GM23248 (cell line): ENCODE measurements at regions not wholly inside any gene's neighbourhood (a gene's known extent, or its start where the extent isn't known, plus 50 kb on each side); places are given as distances from the start of the nearest gene placed in this dataset.

ENCODE experiments used
- DNase-seq: peaks from one replicate; pipeline ENCODE4 v3.0.0-alpha.2; 2015
- H2AFZ ChIP-seq: fragments of 200-600 bp; sonication (generic); 2 replicates; pipeline ENCODE4 v1.6.1; 2016; ENCODE audit warnings: antibody characterized with exemption
- H3F3A ChIP-seq: fragments of 200-600 bp; sonication (generic); 2 replicates; pipeline ENCODE4 v1.6.1; 2016; ENCODE audit warnings: mild to moderate bottlenecking, antibody characterized with exemption, mixed run types; ENCODE audit not compliant: insufficient read depth
- H3K27ac ChIP-seq: fragments of 200-600 bp; sonication (generic); 2 replicates; pipeline ENCODE4 v1.5.1; 2016; ENCODE audit warnings: mild to moderate bottlenecking
- H3K27me3 ChIP-seq: fragments of 200-600 bp; sonication (generic); replicated peaks from 2 replicates; pipeline ENCODE4 v1.6.1; 2016; ENCODE audit warnings: mild to moderate bottlenecking; ENCODE audit not compliant: insufficient read depth
- H3K36me3 ChIP-seq: fragments of 200-600 bp; sonication (generic); 2 replicates; pipeline ENCODE4 v1.6.1; 2016; ENCODE audit warnings: low read depth, mild to moderate bottlenecking
- H3K4me1 ChIP-seq: fragments of 200-600 bp; sonication (generic); 2 replicates; pipeline ENCODE4 v1.6.1; 2016; ENCODE audit warnings: mild to moderate bottlenecking; ENCODE audit not compliant: insufficient read depth
- H3K4me2 ChIP-seq: fragments of 200-600 bp; sonication (generic); one replicate; pipeline ENCODE4 v1.6.1; 2016; ENCODE audit warnings: mild to moderate bottlenecking; ENCODE audit not compliant: unreplicated experiment
- H3K4me3 ChIP-seq: fragments of 200-600 bp; sonication (generic); 2 replicates; pipeline ENCODE4 v1.5.1; 2016; ENCODE audit warnings: mild to moderate bottlenecking
- H3K79me2 ChIP-seq: fragments of 200-600 bp; sonication (generic); 2 replicates; pipeline ENCODE4 v1.6.1; 2016; ENCODE audit warnings: mild to moderate bottlenecking; ENCODE audit not compliant: insufficient read depth
- H3K9ac ChIP-seq: fragments of 200-600 bp; sonication (generic); 2 replicates; pipeline ENCODE4 v1.6.1; 2016; ENCODE audit warnings: mild to moderate bottlenecking
- H3K9me2 ChIP-seq: fragments of 200-600 bp; sonication (generic); 2 replicates; pipeline ENCODE4 v1.6.1; 2016; ENCODE audit warnings: mixed run types, mild to moderate bottlenecking, moderate library complexity; ENCODE audit not compliant: insufficient read depth
- H3K9me3 ChIP-seq: fragments of 200-600 bp; sonication (generic); one replicate; pipeline ENCODE4 v1.6.1; 2017; ENCODE audit warnings: low read depth
- H4K20me1 ChIP-seq: fragments of 200-600 bp; sonication (generic); 2 replicates; pipeline ENCODE4 v1.6.0; 2016; ENCODE audit not compliant: insufficient read depth
- EZH2 ChIP-seq: fragments of 200-600 bp; sonication (generic); IDR thresholded peaks from 2 replicates; pipeline ENCODE4 v1.6.1; 2018; ENCODE audit warnings: antibody characterized with exemption, mild to moderate bottlenecking; ENCODE audit not compliant: insufficient read depth, poor library complexity, severe bottlenecking
- EZH2phosphoT487 ChIP-seq: fragments of 200-600 bp; sonication (generic); IDR thresholded peaks from 2 replicates; pipeline ENCODE4 v1.6.1; 2018; ENCODE audit warnings: antibody characterized with exemption, moderate library complexity, mild to moderate bottlenecking, low read depth; ENCODE audit not compliant: insufficient read depth
- WGBS, 2 experiments: methylation state at CpG; one replicate each; pipeline ENCODE4 v1.1.6; 2015 to 2017; ENCODE audit warnings: low lambda C conversion rate in 2 of 2, low coverage in 1 of 2; ENCODE audit errors: missing lambda C conversion rate in 2 of 2; 5-methylcytosine and 5-hydroxymethylcytosine counted together
- in situ Hi-C: fragments of 300-500 bp; cut with MboI; formaldehyde crosslinking; loops from 2 replicates; pipeline ENCODE4 v1.15.0; 2020

DNA sequence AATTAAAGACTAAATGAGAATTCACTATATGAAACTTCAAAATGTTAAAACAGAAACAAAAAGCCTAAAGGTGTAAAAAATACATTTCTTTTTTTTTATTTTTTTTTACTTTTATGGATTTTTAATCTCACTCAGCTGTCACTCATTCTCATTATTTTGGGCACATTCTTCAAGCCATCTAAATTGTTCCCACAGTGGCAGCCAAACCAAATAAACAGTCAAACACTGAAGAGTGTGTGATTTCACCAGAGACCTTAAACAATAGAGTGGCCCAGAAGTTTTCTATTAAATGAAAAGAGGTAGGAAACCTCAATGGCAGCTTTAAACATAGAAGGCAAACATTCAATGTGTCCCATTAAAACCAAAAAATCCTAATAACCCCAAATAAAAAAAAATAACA, 616.1 kb downstream of the OTOL1 start:
- Histone ChIP-seq H3K27me3 (no peaks in the 10 kb centered on the region), H3K36me3 (no peaks in the 10 kb centered on the region), H3K27ac (no peak overlapping the region), H3K9me2 (no peaks in the 10 kb centered on the region), H3F3A (no peaks in the 10 kb centered on the region), H3K9me3 (no peaks in the 10 kb centered on the region), H3K4me1 (no peaks in the 10 kb centered on the region), H3K79me2 (no peaks in the 10 kb centered on the region), H3K4me2 (no peak overlapping the region), H2AFZ (no peak overlapping the region), H3K4me3 (no peak overlapping the region), H4K20me1 (no peaks in the 10 kb centered on the region), H3K9ac (no peak overlapping the region)
- no peak for TF ChIP-seq EZH2
- no peak for TF ChIP-seq EZH2phosphoT487
- no peak for DNase-seq
- in situ Hi-C loops, result no loop called here

DNA sequence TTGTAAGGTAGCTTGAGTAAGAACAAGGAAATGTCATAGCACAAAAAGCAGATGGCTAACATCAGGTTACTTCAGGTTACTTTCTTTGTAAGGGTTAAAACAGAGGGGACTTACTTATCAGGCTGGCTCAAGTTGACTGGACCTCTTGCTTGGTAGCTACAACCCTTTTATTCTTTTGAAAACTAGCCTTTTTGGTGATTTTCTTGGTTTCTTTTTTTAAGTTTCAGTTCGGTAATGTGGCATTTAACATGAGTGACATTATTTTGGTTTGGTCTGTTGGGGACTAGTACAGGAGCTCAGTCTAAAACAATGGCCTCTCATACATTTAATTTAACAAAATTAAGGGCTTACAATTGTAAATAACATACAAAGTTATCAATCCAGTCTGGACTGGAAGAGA, 621.4 kb downstream of the OTOL1 start:
- Histone ChIP-seq H3K9ac (no peak overlapping the region), H3K36me3 (no peaks in the 10 kb centered on the region), H3K27me3 (no peaks in the 10 kb centered on the region), H3F3A (no peaks in the 10 kb centered on the region), H3K4me2 (no peak overlapping the region), H3K9me2 (no peaks in the 10 kb centered on the region), H3K4me3 (no peak overlapping the region), H3K9me3 (no peaks in the 10 kb centered on the region), H4K20me1 (no peaks in the 10 kb centered on the region), H3K4me1 (no peaks in the 10 kb centered on the region), H3K79me2 (no peaks in the 10 kb centered on the region), H3K27ac (no peak overlapping the region), H2AFZ (no peak overlapping the region)
- no peak for DNase-seq
- 95 to 98% methylated on average over 1 of the region's 1 CpG for WGBS, 2 experiments
- in situ Hi-C loops, result no loop called here
- TF ChIP-seq EZH2, result no peak
- no peak for TF ChIP-seq EZH2phosphoT487

DNA sequence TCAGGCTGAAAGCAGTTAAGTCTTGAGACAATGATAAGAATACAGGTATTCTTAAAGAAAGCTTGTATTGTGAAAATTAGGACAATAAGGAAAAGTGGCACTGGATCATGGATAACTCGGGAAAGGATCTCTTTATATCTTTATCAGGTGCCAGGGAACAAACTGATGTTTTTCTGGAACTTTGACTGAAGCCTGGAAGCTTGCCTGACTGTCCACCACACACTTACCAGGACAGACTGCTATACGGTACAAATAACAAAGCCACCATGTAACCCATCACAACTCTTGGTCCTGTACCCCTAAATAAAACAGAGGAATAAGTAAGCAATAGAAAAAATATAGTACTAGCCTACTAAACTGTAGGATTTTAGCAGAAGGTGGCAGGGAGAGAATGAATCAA, 623.0 kb downstream of the OTOL1 start:
- H4K20me1 ChIP-seq, result no peaks in the 10 kb centered on the region
- in situ Hi-C loops, result no loop called here
- TF ChIP-seq EZH2phosphoT487, result no peak
- TF ChIP-seq EZH2, result no peak

DNA sequence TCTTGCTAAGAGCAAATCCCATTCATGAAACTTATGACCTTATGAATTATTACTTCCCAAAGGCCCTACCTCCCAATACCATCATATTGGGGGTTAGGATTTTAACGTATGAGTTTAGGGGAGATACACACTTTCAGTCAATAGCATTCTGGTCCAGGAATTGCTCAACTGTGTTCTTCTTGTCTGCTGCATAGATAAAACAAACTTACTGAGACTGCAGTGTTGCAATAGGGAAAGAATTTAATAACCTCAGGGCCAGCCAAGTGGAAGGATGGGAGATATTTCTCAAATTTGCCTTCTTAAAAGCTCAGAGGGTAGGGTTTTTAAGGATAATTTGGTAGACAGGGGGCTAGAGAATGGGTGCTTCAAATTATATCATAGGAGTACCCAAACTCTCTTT, 625.8 kb downstream of the OTOL1 start:
- DNase-seq, result peak; percentile 37

More for the DNA sequence above, 623.0 kb downstream of the OTOL1 start:
- Histone ChIP-seq H3F3A (no peaks in the 10 kb centered on the region), H3K4me2 (no peak overlapping the region), H3K9ac (no peak overlapping the region), H2AFZ (0 out of 2 replicates have a peak overlapping the region, but pooled peaks have one; percentile 12), H3K79me2 (no peaks in the 10 kb centered on the region), H3K9me3 (no peaks in the 10 kb centered on the region), H3K9me2 (no peaks in the 10 kb centered on the region), H3K36me3 (no peaks in the 10 kb centered on the region), H3K27me3 (no peaks in the 10 kb centered on the region), H3K4me1 (no peaks in the 10 kb centered on the region), H3K27ac (no peak overlapping the region), H3K4me3 (no peak overlapping the region)
- no peak for DNase-seq
- WGBS, 2 experiments, result 55 to 57% methylated on average over 2 of the region's 2 CpGs

DNA sequence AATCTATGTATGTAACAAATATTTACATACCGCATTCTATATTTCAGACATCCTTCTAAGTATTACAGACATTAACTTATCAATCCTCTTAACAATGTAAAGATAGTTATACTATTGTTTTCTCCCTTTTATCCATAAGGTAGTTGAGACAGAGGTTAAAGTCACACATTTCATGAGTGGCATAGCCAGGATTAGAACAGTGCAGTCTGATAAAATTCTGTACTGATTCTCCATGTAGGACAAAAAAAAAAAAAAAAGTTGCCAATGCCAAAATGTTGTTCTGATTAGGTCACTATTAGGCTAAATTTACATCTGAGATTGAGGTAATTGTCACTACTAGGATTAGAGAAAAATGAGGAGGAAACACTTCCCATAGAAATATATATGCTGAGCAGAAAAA, 629.2 kb downstream of the OTOL1 start:
- in situ Hi-C loops, result no loop called here
- H3K79me2 ChIP-seq, result no peaks in the 10 kb centered on the region
- no peak overlapping the region for H3K27ac ChIP-seq
- no peaks in the 10 kb centered on the region for H3K36me3 ChIP-seq
- H3K9ac ChIP-seq, result no peak overlapping the region
- WGBS, 2 experiments, result 100% methylated on average over 1 of the region's 1 CpG
- no peaks in the 10 kb centered on the region for H4K20me1 ChIP-seq
- no peaks in the 10 kb centered on the region for H3K9me3 ChIP-seq
- 0 out of 2 replicates have a peak overlapping the region, but pooled peaks have one; percentile 2 for H2AFZ ChIP-seq
- no peaks in the 10 kb centered on the region for H3K4me1 ChIP-seq
- no peaks in the 10 kb centered on the region for H3K9me2 ChIP-seq
- DNase-seq, result no peak
- no peak overlapping the region for H3K4me2 ChIP-seq
- no peak overlapping the region for H3K4me3 ChIP-seq
- H3F3A ChIP-seq, result no peaks in the 10 kb centered on the region
- no peak for TF ChIP-seq EZH2phosphoT487
- no peaks in the 10 kb centered on the region for H3K27me3 ChIP-seq

More for the DNA sequence above, 625.8 kb downstream of the OTOL1 start:
- Histone ChIP-seq H3K36me3 (no peaks in the 10 kb centered on the region), H3F3A (no peaks in the 10 kb centered on the region), H3K4me1 (no peaks in the 10 kb centered on the region), H3K27ac (no peak overlapping the region), H3K79me2 (no peaks in the 10 kb centered on the region), H3K4me2 (no peak overlapping the region), H3K27me3 (no peaks in the 10 kb centered on the region), H3K9me2 (no peaks in the 10 kb centered on the region), H3K4me3 (no peak overlapping the region), H2AFZ (no peak overlapping the region), H3K9me3 (no peaks in the 10 kb centered on the region), H4K20me1 (no peaks in the 10 kb centered on the region), H3K9ac (no peak overlapping the region)
- in situ Hi-C loops, result no loop called here
- TF ChIP-seq EZH2, result no peak
- WGBS, 2 experiments, result 7 to 9% methylated on average over 1 of the region's 1 CpG
